ENCODE measurements at regions not wholly inside any gene's neighbourhood (a gene's known extent, or its start where the extent isn't known, plus 50 kb on each side); places are given as distances from the start of the nearest gene placed in this dataset.
A peak's percentile ranks its signal among the peaks of the same experiment; 100 is the strongest.
"Not testable (repeated sequence)": the region's sequence is repeated elsewhere in the genome, so short reads cannot be mapped to it uniquely, and the experiment has no call there.

GRCh38 chr2:161504628-161505289, 88.7 kb downstream of the TBR1 start:
- not testable (repeated sequence) for DNase-seq; H3K4me1 Mint-ChIP-seq; H3K36me3 Mint-ChIP-seq (ENCODE audit: low read depth); H3K27ac Mint-ChIP-seq; H3K4me3 Mint-ChIP-seq
- Mint-ChIP-seq H3K9me3 (peaks cover 18% of the 10 kb centered on the region), H3K27me3 (ENCODE audit: low read depth, poor library complexity) (peaks cover 11% of the 10 kb centered on the region)

GRCh38 chr2:161505466-161505865, 89.4 kb downstream of the TBR1 start:
- H3K9me3 Mint-ChIP-seq: peaks cover 25% of the 10 kb centered on the region
- not testable (repeated sequence) for H3K27ac Mint-ChIP-seq; H3K4me1 Mint-ChIP-seq; DNase-seq; H3K36me3 Mint-ChIP-seq (ENCODE audit: low read depth); H3K4me3 Mint-ChIP-seq
- H3K27me3 Mint-ChIP-seq (ENCODE audit: low read depth, poor library complexity): peaks cover 11% of the 10 kb centered on the region

GRCh38 chr2:161513295-161514032, 97.4 kb downstream of the TBR1 start:
- DNase-seq: peak; percentile 15
- not testable (repeated sequence) for H3K4me3 Mint-ChIP-seq; H3K27me3 Mint-ChIP-seq (ENCODE audit: low read depth, poor library complexity); H3K36me3 Mint-ChIP-seq (ENCODE audit: low read depth); H3K4me1 Mint-ChIP-seq; H3K27ac Mint-ChIP-seq
- H3K9me3 Mint-ChIP-seq: peaks cover 35% of the 10 kb centered on the region

- Mint-ChIP-seq H3K27ac (no peak overlapping the region), H3K4me1 (no peaks in the 10 kb centered on the region), H3K36me3 (ENCODE audit: low read depth) (no peaks in the 10 kb centered on the region), H3K9me3 (peaks cover 26% of the 10 kb centered on the region), H3K4me3 (no peak overlapping the region), H3K27me3 (ENCODE audit: low read depth, poor library complexity) (peaks cover 4% of the 10 kb centered on the region)
- no peak for TF ChIP-seq CTCF (IDR thresholded peaks at IDR 0.05)
- no peak for DNase-seq
Measured at GRCh38 chr2:161522796-161523195, 101.4 kb upstream of the SLC4A10 start.

- no peaks in the 10 kb centered on the region for H3K4me1 Mint-ChIP-seq
- no peaks in the 10 kb centered on the region for H3K36me3 Mint-ChIP-seq (ENCODE audit: low read depth)
- TF ChIP-seq CTCF (IDR thresholded peaks at IDR 0.05): no peak
- no peak for DNase-seq
- H3K27ac Mint-ChIP-seq: no peak overlapping the region
- H3K27me3 Mint-ChIP-seq (ENCODE audit: low read depth, poor library complexity): no peaks in the 10 kb centered on the region
- H3K9me3 Mint-ChIP-seq: peaks cover 14% of the 10 kb centered on the region
- H3K4me3 Mint-ChIP-seq: no peak overlapping the region
Measured at GRCh38 chr2:161533218-161533617, 91.0 kb upstream of the SLC4A10 start.

- Mint-ChIP-seq H3K4me1 (no peaks in the 10 kb centered on the region), H3K27ac (no peak overlapping the region), H3K4me3 (no peak overlapping the region)
Measured at GRCh38 chr2:161546635-161547034, 77.6 kb upstream of the SLC4A10 start.

GRCh38 chr2:161547130-161547529, 77.1 kb upstream of the SLC4A10 start:
- no peaks in the 10 kb centered on the region for H3K9me3 Mint-ChIP-seq
- peaks cover 3% of the 10 kb centered on the region for H3K27me3 Mint-ChIP-seq (ENCODE audit: low read depth, poor library complexity)
- H3K27ac Mint-ChIP-seq: no peak overlapping the region
- TF ChIP-seq CTCF (IDR thresholded peaks at IDR 0.05): no peak
- no peaks in the 10 kb centered on the region for H3K4me1 Mint-ChIP-seq
- no peak for DNase-seq
- no peak overlapping the region for H3K4me3 Mint-ChIP-seq
- no peaks in the 10 kb centered on the region for H3K36me3 Mint-ChIP-seq (ENCODE audit: low read depth)

More at GRCh38 chr2:161546635-161547034, 77.6 kb upstream of the SLC4A10 start:
- DNase-seq: no peak
- H3K9me3 Mint-ChIP-seq: no peaks in the 10 kb centered on the region
- peaks cover 3% of the 10 kb centered on the region for H3K27me3 Mint-ChIP-seq (ENCODE audit: low read depth, poor library complexity)
- TF ChIP-seq CTCF (IDR thresholded peaks at IDR 0.05): no peak
- H3K36me3 Mint-ChIP-seq (ENCODE audit: low read depth): no peaks in the 10 kb centered on the region

Data from nephron progenitor cell (in vitro differentiated cells).